Stomach (tissue), 4 donors: ENCODE measurements at regions not wholly inside any gene's neighbourhood (a gene's known extent, or its start where the extent isn't known, plus 50 kb on each side); places are given as distances from the start of the nearest gene placed in this dataset.

Experiments used
- EP300 ChIP-seq: sonication (generic); formaldehyde crosslinking; IDR thresholded peaks from one replicate; pipeline ENCODE4 v1.6.1; 2017; ENCODE audit warnings: antibody characterized with exemption
- POLR2A ChIP-seq, 4 donors: fragments of 450-650 bp; IDR thresholded peaks; one replicate each; pipeline ENCODE4 v1.6.1; 2016; ENCODE audit warnings: antibody characterized with exemption in 4 of 4, control low read depth in 2 of 4, mild to moderate bottlenecking in 1 of 4, moderate library complexity in 1 of 4
- POLR2AphosphoS5 ChIP-seq, 3 donors: sonication (generic); formaldehyde crosslinking; IDR thresholded peaks; one replicate each; pipeline ENCODE4 v1.6.1; 2016; ENCODE audit warnings: antibody characterized with exemption in 3 of 3
- TF ChIP-seq, protein P1 (sequence below), 7 experiments: fragments of 450-650 bp in 4 of 7; fragments of 200-600 bp in 3 of 7; sonication (generic) in 3 of 7; IDR thresholded peaks; one replicate each; pipeline ENCODE4 v1.5.1; 2016 to 2019; ENCODE audit warnings: antibody characterized with exemption in 7 of 7, control low read depth in 2 of 7, mild to moderate bottlenecking in 1 of 7

DNA sequence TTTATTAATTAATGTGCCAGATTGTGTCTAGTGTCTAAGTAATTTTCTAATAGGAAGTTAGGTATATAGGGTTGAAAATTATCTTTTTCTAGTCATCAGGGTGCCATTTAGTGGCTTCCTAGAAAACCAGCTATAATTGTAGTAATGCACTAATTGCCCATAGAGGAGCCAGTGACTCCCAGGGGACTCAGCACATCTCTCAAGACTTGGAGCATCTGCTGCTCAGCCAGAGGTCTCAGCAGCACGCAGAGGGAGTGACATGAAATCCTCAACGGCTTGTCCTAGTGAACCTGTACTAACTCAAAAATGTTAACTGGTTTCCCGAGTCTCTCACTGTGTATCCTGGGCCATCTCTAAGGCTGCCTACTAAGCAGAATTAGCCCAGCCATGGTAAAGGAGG, 78.2 kb upstream of the MAN2A1 start:
- TF ChIP-seq, protein P1, sequence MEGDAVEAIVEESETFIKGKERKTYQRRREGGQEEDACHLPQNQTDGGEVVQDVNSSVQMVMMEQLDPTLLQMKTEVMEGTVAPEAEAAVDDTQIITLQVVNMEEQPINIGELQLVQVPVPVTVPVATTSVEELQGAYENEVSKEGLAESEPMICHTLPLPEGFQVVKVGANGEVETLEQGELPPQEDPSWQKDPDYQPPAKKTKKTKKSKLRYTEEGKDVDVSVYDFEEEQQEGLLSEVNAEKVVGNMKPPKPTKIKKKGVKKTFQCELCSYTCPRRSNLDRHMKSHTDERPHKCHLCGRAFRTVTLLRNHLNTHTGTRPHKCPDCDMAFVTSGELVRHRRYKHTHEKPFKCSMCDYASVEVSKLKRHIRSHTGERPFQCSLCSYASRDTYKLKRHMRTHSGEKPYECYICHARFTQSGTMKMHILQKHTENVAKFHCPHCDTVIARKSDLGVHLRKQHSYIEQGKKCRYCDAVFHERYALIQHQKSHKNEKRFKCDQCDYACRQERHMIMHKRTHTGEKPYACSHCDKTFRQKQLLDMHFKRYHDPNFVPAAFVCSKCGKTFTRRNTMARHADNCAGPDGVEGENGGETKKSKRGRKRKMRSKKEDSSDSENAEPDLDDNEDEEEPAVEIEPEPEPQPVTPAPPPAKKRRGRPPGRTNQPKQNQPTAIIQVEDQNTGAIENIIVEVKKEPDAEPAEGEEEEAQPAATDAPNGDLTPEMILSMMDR (IDR thresholded peaks at IDR 0.05): no peak
- TF ChIP-seq POLR2A (IDR thresholded peaks at IDR 0.05): no peak
- TF ChIP-seq EP300: no peak
- no peak for TF ChIP-seq POLR2AphosphoS5 (IDR thresholded peaks at IDR 0.05)
